IMR-90 (cell line): ENCODE measurements at regions not wholly inside any gene's neighbourhood (a gene's known extent, or its start where the extent isn't known, plus 50 kb on each side); places are given as distances from the start of the nearest gene placed in this dataset.

ENCODE experiments used
- CEBPB ChIP-seq: IDR thresholded peaks from 2 replicates; pipeline ENCODE4 v1.6.1; 2012; ENCODE audit warnings: low read depth, low read length, improper control_type of control experiment
- CHD1 ChIP-seq: IDR thresholded peaks from 2 replicates; pipeline ENCODE4 v1.6.1; 2012; ENCODE audit warnings: low read depth, low read length, improper control_type of control experiment
- CTCF ChIP-seq: conservative IDR thresholded peaks from 2 replicates; pipeline ENCODE4 v1.5.1; 2012; ENCODE audit warnings: mild to moderate bottlenecking, low read depth, low read length, improper control_type of control experiment
- FOS ChIP-seq: fragments of 150-350 bp; IDR thresholded peaks from 2 replicates; pipeline ENCODE4 v1.6.1; 2016; ENCODE audit warnings: low read depth, low read length
- MAZ ChIP-seq: IDR thresholded peaks from 2 replicates; pipeline ENCODE4 v1.6.1; 2012; ENCODE audit warnings: low read depth, mild to moderate bottlenecking, low read length, improper control_type of control experiment, moderate library complexity, borderline replicate concordance
- MXI1 ChIP-seq: IDR thresholded peaks from 2 replicates; pipeline ENCODE4 v1.6.1; 2012; ENCODE audit warnings: low read depth, mild to moderate bottlenecking, low read length, moderate library complexity, borderline replicate concordance
- NFE2L2 ChIP-seq: fragments of 150-350 bp; IDR thresholded peaks from 2 replicates; pipeline ENCODE4 v1.6.1; 2016; ENCODE audit warnings: low read depth, mild to moderate bottlenecking, low read length
- POLR2A ChIP-seq: IDR thresholded peaks from 2 replicates; pipeline ENCODE4 v1.6.1; 2012; ENCODE audit warnings: mild to moderate bottlenecking, low read depth, low read length
- RAD21 ChIP-seq: IDR thresholded peaks from 2 replicates; pipeline ENCODE4 v1.6.1; 2012; ENCODE audit warnings: low read length, improper control_type of control experiment
- RCOR1 ChIP-seq: IDR thresholded peaks from 2 replicates; pipeline ENCODE4 v1.6.1; 2012; ENCODE audit warnings: mild to moderate bottlenecking, low read length, improper control_type of control experiment; ENCODE audit not compliant: insufficient replicate concordance
- RFX5 ChIP-seq: IDR thresholded peaks from 2 replicates; pipeline ENCODE4 v1.8.0; 2012; ENCODE audit warnings: low read depth, mild to moderate bottlenecking, low read length, moderate library complexity
- SMC3 ChIP-seq: fragments of 150-350 bp; IDR thresholded peaks from 2 replicates; pipeline ENCODE4 v1.6.1; 2016; ENCODE audit warnings: low read depth, mild to moderate bottlenecking, antibody characterized with exemption, low read length, moderate library complexity
- TF ChIP-seq, protein P1 (sequence below): fragments of 150-350 bp; IDR thresholded peaks from 2 replicates; pipeline ENCODE4 v1.6.1; 2017; ENCODE audit warnings: mild to moderate bottlenecking, antibody characterized with exemption, low read length, low read depth
- TF ChIP-seq, protein P2 (sequence below): fragments of 150-350 bp; IDR thresholded peaks from 2 replicates; pipeline ENCODE4 v1.6.1; 2016; ENCODE audit warnings: low read depth, mild to moderate bottlenecking, low read length, moderate library complexity, borderline replicate concordance

DNA sequence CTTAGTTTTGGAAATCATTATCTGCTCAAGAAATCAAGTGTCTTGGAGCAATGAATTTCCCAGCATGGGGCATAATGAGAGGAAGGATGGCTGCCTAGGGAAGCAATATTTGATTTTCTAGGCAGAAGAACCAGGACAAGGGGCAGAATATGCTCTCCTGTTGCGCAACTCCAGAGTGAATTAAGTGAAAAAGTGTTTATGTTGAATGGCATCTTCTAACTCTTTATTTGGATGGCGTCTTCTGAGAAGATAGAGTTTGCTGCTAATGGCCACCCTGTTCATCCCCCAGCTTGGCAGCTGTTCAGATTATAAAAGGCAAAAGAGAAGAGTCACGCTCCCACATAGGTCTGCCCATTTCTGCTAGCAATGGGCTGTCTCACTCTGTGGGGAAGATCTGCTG lies 1278.1 kb downstream of the AACS start:
- TF ChIP-seq RAD21 = no peak
- TF ChIP-seq CTCF = no peak
- TF ChIP-seq, protein P1, sequence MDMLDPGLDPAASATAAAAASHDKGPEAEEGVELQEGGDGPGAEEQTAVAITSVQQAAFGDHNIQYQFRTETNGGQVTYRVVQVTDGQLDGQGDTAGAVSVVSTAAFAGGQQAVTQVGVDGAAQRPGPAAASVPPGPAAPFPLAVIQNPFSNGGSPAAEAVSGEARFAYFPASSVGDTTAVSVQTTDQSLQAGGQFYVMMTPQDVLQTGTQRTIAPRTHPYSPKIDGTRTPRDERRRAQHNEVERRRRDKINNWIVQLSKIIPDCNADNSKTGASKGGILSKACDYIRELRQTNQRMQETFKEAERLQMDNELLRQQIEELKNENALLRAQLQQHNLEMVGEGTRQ = no peak
- no peak for TF ChIP-seq POLR2A
- no peak for TF ChIP-seq MXI1
- peak; percentile 57 for TF ChIP-seq CEBPB
- no peak for TF ChIP-seq RFX5
- TF ChIP-seq MAZ = no peak
- TF ChIP-seq NFE2L2 = no peak
- no peak for TF ChIP-seq CHD1
- TF ChIP-seq SMC3 = no peak
- no peak for TF ChIP-seq RCOR1
- TF ChIP-seq, protein P2, sequence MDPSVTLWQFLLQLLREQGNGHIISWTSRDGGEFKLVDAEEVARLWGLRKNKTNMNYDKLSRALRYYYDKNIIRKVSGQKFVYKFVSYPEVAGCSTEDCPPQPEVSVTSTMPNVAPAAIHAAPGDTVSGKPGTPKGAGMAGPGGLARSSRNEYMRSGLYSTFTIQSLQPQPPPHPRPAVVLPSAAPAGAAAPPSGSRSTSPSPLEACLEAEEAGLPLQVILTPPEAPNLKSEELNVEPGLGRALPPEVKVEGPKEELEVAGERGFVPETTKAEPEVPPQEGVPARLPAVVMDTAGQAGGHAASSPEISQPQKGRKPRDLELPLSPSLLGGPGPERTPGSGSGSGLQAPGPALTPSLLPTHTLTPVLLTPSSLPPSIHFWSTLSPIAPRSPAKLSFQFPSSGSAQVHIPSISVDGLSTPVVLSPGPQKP = no peak
- TF ChIP-seq FOS = no peak
